NT2/D1 (cell line): ENCODE measurements at regions not wholly inside any gene's neighbourhood (a gene's known extent, or its start where the extent isn't known, plus 50 kb on each side); places are given as distances from the start of the nearest gene placed in this dataset.

Source experiments
- SUZ12 ChIP-seq: IDR thresholded peaks from 2 replicates; pipeline ENCODE4 v1.6.1; 2011; ENCODE audit not compliant: insufficient read length, insufficient read depth; ENCODE audit errors: extremely low read depth
- YY1 ChIP-seq: IDR thresholded peaks from 2 replicates; pipeline ENCODE4 v1.6.1; 2011; ENCODE audit not compliant: insufficient read length, insufficient read depth
- ZNF274 ChIP-seq: IDR thresholded peaks from 2 replicates; pipeline ENCODE4 v1.6.1; 2011; ENCODE audit warnings: mild to moderate bottlenecking, low read depth, low read length

DNA sequence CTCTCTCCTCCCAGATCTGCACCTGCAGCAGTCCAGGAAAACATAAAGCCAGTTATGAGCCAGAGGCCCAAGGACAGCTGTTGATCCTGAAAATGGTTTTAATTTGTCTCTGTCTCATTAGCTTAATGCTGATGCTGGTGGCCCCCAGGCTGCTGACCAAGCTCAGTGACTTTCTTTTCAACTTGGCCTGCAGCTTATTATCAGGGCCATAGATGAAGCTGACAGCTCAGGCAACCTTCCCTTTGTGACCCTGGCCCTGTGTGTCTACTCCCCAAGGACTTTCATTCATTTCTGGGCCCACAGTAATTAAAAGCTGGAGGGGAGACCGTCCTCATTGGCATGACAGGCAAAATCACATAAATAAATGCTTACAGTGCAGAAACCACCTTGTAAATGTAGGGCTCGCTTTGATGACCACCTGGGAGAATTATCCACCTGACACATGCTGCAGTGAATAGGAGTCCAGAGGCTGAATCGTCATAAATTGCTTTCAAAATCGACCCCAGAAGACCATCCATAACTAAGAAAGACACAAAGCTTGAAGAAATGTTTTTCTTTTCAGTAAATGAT is 138.5 kb downstream of the NPY start:
- no peak for TF ChIP-seq YY1
- no peak for TF ChIP-seq ZNF274
- no peak for TF ChIP-seq SUZ12
